Stimulated activated CD4-positive, alpha-beta T cell treated with anti-CD3 and anti-CD28 coated beads, Interleukin-15, amount 100 ng/mL, for 24 hours (primary cell): ENCODE measurements at regions not wholly inside any gene's neighbourhood (a gene's known extent, or its start where the extent isn't known, plus 50 kb on each side); places are given as distances from the start of the nearest gene placed in this dataset.
"Not testable (repeated sequence)": the region's sequence is repeated elsewhere in the genome, so short reads cannot be mapped to it uniquely, and the experiment has no call there.

Source experiments
- DNase-seq: peaks from one replicate; pipeline ENCODE4 v3.0.0-alpha.2; 2020

- no peak for DNase-seq
Observed at GRCh38 chr15:81865850-81866537, 179.8 kb downstream of the MEX3B start.

GRCh38 chr15:81863162-81863561, 182.7 kb downstream of the MEX3B start:
- no peak for DNase-seq

DNA sequence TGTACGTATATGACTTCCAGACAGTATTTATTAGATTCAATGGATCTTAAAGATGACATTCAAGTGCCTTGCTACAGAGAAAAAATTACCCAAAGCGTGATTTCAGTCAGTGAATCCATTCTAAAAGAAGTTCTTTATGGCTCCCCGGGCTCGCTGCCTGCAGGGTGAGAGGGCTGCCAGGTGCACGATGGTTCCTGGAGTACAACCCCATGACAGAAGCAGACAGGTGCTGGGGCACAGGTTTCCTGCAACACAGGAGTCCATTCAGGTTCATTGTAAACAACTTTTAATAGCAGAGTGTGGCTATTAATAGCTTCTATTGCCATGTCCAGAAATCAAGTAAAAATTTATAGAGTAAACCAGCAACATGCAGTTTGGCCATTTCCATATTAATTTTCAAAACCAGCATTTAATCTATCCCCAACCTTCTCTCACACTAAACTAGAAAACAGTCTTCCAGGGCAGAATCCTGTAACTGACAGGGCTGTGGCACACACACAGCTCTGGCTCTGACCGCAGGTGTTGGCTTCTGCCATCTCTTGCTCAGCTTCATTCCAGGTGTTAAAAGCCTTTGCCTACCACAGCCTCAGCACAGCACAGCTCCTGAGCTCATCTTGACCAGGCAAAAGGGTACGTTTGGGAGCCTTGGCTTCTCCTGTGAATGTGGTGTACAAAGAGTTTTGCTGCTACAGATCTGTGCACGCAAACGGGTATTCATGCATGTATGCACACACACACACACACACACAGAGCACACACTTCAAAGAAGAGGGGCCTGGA, 185.9 kb downstream of the MEX3B start:
- DNase-seq: no peak

DNA sequence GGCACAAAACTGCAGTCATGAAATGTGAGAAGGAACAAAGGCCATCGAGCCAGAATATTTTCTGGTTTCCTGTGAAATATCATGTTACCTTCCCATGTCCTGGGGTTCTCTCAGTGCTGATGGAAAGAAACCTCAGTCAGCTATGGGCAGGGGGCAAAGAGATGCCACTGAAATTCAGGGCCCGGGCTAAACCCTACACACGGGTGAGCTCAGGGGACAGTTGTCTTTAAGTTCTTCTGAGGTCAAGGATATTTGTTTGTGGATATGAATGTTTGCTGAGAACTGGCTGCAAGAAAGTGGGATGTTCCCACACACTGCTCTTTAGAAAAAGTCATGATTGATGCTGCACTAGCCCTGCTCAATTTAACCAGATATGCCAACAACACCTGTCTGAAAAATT, 187.2 kb downstream of the MEX3B start:
- no peak for DNase-seq

- DNase-seq: no peak
Observed at GRCh38 chr15:81858136-81858535, 187.7 kb downstream of the MEX3B start.

- DNase-seq: no peak
Observed at GRCh38 chr15:81856634-81857026, 189.2 kb downstream of the MEX3B start.

DNA sequence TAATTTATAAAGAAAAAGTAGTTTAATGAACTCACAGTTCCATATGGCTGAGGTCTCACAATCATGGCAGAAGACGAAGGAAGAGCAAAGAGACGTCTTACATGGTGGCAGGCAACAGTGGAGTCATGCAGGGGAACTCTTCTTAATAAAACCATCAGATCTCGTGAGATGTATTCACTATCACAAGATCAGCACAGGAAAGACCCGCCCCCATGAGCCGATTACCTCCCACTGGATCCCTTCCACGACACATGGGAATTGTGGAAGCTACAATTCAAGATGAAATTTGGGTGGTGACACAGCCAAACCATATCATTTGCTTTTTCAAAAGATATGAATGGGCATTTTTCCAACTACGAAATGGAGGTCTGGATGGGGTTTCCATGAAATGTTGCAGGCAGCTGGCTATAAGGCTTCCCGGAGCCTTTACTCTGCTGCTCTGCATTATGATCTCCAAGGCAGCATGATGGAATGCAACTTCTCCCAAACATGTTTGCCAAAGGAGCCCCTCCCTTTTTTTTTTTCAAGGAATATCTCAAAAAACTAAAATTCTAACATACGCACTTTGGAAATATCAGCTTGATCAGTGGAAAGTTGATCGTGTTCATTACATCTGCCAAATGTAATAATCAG, 189.7 kb downstream of the MEX3B start:
- DNase-seq: no peak

DNA sequence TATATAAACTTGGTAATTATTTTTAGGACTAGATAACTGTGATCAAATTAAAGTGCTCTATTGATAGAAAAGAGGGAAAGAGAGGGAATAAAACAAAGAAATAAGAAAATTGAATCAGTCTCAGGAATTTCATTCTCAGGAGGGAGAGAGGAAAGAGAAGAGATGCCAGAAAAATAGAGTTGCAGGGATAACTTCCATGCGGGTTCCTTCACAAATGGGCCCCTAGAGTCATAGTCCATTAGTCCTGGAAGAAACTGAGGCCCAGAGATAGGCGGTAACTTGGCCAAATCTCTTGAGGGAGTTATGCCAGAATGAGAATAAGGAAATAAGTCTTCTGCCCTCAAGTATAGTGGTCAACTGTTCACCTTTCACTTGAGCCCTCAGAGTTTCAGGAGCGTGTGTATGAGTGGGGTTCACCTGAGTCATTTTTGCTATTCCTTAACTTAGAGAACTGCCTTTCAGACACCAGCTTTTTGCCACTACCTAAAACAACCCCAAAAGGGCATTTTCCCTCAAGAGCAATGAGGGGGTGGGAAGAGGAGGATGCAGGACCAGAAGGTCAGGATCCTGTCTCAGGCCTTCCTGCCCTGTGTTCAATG, 192.6 kb downstream of the MEX3B start:
- DNase-seq: no peak

DNA sequence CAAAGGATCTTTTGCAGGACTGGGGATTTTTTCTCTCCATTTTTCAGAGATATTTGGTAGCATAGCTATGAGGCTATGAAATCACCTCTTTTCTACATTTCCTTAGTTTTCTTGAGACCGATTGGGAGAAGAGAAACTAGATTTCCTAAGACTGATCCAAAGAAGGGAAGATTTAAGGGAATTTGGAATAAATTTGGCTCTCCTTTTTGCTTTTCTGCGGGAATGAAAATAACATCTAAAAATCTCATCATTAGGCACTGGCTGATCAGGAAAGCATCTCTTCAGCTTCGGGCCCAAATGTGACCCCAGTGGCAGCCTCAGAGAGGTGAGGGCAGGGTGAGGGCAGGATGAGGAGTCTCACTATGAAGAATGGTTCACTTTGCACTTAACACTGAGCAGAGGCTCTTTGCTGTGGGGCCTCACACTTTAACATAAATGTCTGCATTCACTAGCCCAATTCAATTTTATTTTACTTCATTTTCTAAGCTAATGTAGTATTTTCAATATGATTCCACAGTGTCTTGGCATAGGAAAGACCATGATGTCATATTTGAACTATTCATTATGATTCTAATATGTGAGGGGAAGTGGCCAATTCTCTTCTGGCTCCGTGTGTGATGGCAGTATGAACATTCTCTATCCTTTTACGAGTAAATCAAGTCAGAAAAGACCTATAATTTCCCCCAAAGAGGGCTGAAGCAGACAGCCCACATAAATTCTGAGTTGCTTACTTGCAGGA, 193.2 kb downstream of the MEX3B start:
- no peak for DNase-seq

DNA sequence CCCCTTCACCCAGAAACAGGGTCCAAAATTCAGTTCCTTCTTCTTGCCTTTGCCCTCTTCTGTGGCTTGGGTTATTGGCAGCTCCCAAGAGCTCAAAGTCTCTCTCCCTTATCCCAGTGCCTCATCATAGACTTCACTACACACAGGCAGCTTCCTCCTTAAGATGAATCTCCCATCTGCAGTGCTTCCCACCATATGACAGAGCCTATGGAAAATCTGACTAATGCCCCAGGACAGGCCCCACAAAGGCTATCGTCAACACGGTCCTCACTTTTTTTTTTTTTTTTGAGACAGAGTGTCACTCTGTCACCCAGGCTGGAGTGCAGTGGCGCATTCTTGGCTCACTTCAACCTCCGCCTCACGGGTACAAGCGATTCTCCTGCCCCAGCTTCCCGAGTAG, 194.1 kb downstream of the MEX3B start:
- DNase-seq: no peak

GRCh38 chr15:81851325-81851724, 194.5 kb downstream of the MEX3B start:
- no peak for DNase-seq

DNA sequence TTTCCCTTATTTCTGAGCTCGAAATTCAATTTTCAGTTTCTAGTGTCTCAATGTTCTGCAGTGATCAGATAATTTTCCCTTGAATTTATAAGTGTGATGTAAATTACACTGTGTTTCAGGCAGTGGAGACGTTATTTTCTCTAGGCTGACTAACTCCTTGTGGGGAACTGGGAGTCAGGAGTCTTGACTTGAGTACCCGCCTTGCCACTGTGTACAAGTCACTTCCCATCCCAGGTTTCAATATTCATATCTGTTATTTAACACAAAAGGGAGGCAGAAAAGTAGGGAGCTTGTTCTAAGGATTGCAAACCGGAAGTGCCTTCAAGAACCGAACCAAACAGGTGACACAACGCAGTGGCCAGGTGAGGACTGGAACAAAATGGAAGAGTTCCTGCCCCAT, 196.5 kb downstream of the MEX3B start:
- DNase-seq: no peak

DNA sequence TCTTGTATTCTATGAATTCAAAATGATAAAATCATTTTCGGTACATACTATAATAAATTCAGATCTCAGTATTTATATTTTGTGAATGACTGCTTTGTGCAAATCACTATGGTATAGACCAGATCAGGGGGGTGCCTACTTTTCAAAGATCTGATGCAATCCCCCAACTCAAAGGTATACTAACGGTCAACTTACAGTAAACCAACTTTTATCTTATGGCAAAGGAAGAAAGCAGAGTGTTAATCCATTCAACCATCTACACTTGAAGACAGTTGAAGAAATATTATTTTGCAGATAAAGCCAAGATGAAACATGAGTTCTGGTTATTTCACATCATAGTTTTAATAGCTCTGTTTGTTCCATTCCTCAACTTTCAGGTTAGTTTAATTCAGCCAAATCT, 197.1 kb downstream of the MEX3B start:
- DNase-seq: no peak

GRCh38 chr15:81843757-81844407, 201.9 kb downstream of the MEX3B start:
- no peak for DNase-seq

GRCh38 chr15:81843226-81843625, 202.6 kb downstream of the MEX3B start:
- DNase-seq: no peak

DNA sequence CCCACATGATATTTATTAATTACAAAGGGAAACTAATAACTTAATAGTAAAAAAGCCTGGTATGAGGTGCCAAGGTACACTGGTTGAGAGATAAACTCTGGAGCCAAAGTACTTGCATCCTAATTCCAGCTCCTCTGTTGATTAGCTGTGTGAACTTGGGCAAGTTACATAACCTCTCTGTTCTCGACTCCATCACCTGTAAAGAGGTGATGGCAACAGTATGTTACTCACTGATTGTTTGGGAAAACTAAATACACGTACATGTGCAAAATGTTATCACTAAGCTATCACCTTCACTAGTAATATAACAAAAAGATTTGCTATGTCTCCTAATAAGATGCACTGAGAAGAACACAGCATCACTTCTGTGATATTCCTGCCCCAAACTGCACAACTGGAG, 206.4 kb downstream of the MEX3B start:
- no peak for DNase-seq

- no peak for DNase-seq
Observed at GRCh38 chr15:81835731-81836130, 210.1 kb downstream of the MEX3B start.

- no peak for DNase-seq
Observed at GRCh38 chr15:81830520-81830919, 215.3 kb downstream of the MEX3B start.

- DNase-seq: no peak
Observed at GRCh38 chr15:81829918-81830317, 215.9 kb downstream of the MEX3B start.

DNA sequence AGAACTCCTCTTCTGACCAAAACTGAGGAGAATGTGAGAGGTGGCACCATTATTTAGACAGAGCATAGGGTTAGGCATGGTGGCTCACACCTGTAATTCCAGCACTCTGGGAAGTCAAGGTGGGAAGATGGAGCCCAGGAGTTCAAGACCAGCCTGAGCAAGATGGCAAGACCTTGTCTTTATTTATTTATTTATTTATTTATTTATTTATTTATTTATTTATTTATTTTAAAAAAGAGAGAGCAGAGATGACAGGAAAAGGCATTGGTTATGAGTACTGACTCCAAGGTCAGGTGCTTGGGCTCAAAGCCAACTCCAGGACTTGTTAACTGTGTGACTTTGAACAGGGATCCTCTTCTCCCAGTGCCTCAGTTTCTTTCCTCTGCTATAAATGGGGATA, 217.7 kb downstream of the MEX3B start:
- DNase-seq: no peak

- DNase-seq: no peak
Observed at GRCh38 chr15:81825136-81825535, 220.7 kb downstream of the MEX3B start.

- DNase-seq: not testable (repeated sequence)
Observed at GRCh38 chr15:81822587-81822986, 223.2 kb downstream of the MEX3B start.
